Fibroblast of peridontal ligament (primary cell): ENCODE measurements at regions not wholly inside any gene's neighbourhood (a gene's known extent, or its start where the extent isn't known, plus 50 kb on each side); places are given as distances from the start of the nearest gene placed in this dataset.

Source experiments
- DNase-seq: peaks from one replicate; pipeline ENCODE4 v3.0.0-alpha.2; 2010; ENCODE audit errors: extremely low read depth

GRCh38 chr16:89043636-89044417 is 49.8 kb upstream of the ACSF3 start:
- no peak for DNase-seq
